Activated T-cell treated with anti-CD3 and anti-CD28 coated beads for 1 hour (primary cell): ENCODE measurements at regions not wholly inside any gene's neighbourhood (a gene's known extent, or its start where the extent isn't known, plus 50 kb on each side); places are given as distances from the start of the nearest gene placed in this dataset.
"Not testable (repeated sequence)": the region's sequence is repeated elsewhere in the genome, so short reads cannot be mapped to it uniquely, and the experiment has no call there.

Experiments used
- DNase-seq: peaks from one replicate; pipeline ENCODE4 v3.0.0-alpha.2; 2020; ENCODE audit warnings: low read depth

DNA sequence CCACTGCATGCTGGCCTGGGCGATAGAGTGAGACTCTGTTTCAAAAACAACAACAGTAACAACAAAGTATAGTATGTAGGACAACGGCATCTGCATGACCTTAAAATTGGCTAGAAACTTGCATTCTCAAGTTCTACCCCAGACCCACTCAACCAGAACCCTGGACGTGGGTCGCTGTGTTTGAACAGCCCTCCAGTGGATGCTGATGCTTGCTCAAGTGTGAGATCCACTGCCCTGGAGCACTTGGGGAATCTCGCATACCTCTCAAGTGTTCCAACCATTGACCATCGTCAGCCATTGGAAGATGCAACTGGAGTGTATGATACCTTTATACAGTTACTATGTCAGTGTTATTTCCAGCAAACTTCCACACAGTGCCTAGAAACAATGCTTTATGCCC, 435.9 kb downstream of the DCDC2C start:
- DNase-seq = no peak

DNA sequence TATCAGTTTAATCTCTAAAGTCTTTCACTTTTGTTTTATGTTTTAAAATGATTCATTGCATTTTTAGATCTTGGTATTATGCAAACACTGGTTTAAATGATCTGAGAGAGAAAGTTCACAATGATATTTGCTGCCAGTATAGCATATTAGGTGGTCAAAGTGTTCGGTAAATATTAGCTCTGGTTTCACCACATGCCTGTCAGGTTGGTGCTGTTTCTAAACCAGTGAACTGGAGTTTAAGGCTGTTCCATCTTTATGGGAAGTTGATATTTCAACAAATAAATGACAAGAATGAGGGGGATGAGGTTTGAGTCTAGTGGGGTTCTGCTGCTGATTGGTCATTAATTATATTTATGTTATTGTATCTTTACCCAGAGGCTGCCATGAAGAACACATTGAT, 436.4 kb downstream of the DCDC2C start:
- no peak for DNase-seq

DNA sequence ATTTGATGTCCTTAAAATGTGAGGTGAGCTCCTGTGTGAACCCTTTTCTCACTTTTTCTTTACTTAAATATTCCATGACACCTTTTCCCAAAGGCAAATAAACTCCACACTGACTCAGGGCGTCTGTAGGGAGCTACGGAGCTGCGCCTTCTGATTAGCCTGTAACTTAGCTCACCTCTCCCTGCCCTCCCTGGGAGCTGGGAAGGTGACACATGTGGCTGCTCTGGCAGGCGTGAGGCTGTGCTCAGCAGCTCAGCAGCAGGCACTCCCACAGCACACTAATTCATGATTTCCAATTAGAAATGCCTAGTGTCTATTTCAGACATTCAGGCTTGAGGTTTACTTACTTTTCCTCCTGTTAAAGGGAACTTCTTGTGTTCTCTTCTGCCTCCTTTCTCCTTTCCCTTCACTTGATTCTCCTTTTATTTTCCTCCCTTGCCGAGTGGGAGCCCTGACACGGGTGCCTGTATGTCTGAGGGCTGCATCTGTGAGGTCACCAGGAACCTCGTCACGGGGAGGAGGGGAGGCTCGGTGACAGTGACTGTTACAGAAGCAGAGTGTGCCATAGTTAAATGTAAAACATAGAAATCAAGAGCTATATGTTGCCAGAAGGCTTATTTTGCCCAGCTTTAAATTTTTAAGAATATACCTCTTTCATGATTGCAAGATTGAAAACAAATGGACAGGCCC, 437.1 kb downstream of the DCDC2C start:
- no peak for DNase-seq

DNA sequence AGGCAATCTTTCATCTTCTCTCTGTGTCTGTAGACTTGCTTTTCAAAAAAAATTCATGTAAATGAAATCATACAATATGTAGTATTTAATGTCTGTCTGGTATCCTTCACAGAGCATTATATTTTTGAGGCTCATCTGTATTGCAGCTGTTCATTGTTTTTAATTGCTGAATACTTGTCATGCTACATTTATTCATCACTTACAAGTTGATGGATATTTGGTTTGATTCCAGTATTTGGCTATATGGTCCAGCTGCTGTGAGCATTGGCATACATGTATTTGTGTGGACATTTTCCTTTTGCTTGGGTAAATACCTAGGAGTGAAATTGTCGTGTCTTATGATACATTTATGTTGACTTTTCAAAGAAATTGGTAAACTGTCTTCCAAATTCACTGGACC, 441.4 kb downstream of the DCDC2C start:
- DNase-seq = no peak

DNA sequence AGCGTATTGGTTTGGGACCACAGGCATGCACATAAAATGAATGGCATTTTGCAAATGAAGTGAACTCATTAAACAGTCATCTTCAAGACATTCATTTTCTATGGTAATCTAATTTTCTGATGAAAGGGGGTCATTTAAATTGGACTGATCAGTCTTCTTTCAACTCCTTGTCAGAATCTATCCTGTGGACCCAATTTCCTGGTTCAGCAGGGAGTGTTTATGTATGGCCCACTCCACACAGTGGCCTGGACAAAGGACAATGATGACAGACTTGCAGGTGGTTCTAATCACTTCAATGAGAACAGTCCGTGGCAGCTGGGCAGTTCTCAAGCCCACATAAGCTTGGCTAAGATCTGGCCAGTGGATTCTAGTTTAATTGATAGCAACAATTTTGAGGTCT, 448.1 kb downstream of the DCDC2C start:
- DNase-seq = no peak

DNA sequence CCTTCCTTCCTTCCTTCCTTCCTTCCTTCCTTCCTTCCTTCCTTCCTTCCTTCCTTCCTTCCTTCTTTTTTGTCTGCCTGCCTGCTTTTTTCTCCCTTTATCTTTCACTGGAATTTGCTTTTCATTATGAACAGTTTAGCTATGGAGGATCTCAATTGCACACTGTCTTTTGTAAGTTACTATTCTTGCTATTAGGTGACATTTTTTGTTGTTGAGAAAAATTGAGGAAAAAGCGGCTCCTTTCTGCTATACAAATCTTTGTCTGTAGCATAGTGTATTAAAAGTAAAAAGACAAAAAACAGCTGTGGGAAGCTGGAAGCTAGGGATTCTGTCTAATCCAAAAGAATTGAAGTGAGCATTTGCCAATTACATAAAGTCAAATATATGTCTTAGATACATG, 448.7 kb downstream of the DCDC2C start:
- DNase-seq = no peak

DNA sequence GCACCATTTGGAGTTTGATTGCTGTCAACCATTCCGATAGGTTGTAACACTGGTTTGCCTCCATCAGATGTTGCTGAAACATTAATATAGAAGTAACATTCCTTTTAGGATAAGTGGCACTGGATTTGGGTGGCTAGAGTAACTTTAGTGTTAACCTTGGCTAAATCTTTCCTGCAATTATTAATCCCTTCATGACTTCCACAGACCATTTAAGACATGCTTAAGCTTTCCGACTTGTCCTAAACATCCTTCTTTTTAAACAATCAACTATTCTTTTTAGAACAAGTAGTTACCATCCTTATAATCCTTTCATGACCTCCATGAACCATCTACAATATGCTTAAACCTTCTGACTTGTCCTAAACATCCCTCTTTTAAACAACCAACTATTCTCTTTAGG, 465.5 kb downstream of the DCDC2C start:
- no peak for DNase-seq

DNA sequence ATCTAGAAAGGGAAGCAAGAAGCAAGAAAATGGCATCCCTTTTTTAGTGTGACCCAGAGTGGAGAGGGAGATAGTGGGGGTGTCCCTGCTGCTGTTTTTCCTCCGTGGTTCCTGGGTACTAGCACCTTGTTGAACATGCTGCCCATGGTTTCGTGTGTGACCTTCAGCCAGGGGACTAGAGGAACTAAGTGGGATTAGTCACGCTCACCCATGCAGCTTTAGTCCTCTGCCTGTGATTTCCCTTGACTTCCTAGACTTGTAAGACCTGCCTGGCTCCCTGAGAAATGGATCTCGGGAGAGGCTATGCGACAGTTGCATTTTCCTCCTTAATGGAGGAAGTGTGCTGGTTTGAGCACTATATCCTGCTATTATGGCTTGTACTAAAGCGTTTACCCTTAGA, 471.4 kb downstream of the DCDC2C start:
- DNase-seq = no peak

DNA sequence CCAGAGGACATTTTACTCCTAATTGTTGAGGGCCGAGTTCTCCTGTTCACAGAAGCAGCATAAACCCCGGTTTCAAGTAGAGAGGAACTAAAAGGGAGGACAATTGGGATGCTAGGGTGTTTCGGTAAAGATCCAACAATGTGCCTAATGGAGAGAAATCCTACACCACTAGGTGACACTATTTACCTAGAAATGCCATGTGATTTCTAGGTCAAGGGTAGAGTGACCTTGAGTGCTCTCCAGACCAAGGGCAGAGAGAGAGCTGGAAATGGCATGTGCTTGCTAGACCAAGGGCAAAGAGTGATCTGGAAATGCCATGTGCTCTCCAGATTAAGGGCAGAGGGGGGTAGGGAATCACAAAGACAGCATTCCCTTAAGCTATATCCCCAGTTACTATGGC, 472.0 kb downstream of the DCDC2C start:
- no peak for DNase-seq

DNA sequence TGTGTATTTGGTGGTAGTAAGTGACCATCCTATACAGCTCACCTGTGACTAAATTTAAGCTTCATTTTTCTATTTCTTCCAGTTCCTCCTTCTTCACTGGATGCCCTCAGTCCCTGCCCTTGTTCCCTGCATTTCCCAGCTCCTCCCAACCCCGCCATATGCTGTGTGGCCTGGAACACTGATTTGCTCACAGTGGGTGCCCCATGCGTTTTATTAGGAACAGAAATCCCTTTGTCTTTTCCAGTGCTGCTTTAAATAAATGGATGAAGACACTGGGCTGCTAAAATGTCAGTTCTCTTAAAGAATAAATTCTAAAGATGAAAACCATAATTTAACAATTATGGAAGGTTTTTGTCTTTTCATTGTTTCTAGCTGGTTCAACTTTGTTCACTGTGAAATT, 477.3 kb downstream of the DCDC2C start:
- no peak for DNase-seq

DNA sequence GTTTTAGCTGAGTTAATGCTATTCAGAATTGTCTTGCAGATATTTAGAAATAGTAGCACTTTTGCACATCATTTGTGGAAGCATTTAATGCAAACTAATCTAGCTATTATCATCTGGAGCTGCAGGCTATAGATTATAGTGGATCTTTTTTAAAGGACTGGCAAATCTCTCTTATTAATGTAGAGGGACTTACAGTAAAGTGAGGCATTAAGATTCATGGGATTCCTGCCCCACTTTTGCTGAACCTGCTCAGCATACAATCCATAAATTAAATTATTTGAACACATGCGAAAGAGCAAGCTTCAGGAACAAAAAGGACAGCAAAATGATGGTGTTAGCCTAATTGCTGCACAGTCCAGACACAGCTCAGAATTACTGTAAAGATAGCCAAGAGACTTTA, 477.7 kb downstream of the DCDC2C start:
- DNase-seq = no peak

DNA sequence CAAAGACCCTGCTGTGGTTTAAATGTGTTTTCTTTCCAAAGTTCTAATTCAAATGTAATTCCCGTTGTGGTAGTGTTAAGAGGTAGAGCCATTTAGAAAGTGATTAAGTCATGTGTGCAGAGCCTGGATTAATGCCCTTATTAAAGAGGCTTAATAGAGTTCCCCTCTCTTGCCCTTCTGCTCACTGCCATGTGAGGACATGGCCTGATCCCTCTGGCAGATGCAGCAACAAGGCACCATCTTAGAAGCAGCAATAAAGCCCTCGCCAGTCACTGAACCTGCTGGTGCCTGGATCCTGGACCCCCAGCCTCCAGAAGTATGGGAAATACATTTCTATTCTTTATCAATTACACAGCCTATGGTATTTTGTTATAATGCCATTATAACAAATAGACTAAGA, 485.2 kb downstream of the DCDC2C start:
- DNase-seq = no peak

DNA sequence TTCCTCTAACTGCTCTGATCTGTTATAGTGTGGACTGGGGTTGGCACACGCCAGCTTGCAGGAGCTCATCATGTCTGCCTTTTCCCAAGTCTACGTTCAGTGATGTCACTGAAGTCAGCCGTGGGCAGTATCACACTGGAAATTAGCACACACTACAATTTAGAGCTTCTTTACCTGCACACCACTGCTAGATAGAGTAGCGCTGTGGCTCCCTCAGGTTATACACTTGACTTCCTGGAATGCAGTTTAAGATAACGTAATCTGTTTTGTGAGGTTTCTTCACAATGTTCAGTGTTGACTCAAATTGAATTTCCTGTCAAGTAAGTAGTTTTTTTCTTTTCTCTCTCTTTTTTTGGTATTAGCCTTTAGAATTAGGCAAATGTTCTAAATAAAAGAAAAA, 487.2 kb downstream of the DCDC2C start:
- DNase-seq = no peak

DNA sequence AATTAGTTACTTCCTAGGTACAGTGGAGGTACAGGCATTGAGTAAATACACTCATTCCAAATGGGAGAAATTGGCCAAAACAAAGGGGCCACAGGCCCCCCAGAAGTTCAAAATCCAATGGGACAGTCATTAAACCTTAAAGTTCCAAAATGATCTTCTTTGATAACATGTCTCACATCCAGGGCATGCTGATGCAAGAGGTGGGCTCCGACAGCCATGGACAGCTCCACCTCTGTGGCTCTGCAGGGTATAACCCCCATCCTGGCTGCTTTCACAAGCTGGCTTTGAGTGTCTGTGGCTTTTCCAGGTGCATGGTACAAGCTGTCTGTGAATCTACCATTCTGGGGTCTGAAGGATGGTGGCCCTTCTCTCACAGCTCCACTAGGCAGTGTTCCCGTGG, 488.7 kb downstream of the DCDC2C start:
- no peak for DNase-seq

DNA sequence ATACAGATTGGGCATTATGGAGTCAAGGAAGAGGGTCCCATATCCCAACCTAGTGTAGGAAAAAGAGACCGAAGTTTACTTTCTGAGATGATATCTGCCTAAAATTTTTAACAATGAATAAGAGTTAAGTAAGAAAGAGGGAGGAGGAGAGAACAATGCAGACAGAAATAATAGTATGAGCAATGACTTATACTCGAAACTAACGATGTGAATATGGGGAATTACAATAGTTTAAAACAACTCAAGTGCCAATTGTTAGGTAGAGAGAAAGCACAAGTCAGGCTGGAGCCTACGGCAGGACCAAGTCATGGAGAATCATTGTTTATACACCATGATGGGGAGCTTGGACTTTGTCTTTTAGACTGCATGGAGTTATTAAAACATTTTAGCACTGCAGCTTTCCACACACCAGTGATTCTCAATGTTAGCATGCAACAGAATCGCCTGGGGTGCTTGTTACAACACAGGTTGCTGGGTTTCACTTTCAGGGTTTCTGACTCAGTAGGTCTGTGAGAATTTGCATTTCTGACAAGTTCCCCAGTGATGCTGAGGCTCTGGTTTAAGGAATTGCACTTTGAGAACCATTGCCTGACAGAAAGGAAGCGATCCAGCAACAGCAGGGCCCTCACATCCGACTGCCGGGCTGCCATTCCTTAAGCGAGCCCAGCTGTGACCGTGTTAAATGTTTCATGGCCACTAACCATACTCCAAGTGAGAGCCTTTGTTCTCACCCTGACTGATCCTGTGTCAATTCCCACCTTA, 511.2 kb downstream of the DCDC2C start:
- DNase-seq = no peak

DNA sequence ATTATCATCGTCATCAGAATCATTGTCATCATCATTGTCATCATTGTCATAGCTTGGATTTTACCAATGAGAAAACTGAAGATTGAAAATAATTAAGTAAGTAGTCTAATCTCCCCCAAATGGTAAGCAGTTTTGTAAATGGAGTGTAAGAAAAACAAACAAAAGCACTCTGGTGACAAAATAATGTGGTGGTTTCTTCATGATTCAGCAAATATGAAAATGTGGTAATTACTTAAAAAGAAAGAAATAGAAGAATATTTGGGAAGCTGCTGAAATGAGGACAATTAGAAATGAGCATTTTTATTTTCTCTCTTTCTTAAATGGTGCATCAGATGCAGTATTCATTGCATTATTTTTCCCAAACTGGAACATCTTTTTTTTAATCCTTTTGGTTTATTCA, 514.4 kb downstream of the DCDC2C start:
- no peak for DNase-seq

DNA sequence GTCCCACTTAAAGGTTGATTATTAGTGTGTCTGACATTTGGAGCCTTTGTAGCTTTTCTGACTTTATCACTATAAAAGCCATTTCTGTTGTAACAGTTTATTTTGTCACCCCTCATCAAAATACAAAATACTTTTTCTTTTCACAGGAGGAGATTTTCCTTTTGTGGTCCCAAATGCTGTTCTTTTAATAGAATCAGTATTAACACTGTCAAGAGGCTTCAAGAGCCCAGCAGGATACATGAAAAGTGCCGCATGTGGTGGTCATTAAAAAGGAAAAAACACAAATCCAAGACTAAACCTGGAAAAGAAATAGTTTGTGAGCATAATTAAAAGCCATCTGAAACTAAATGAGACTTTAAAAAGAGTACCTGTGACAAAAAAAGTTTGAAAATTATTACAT, 515.7 kb downstream of the DCDC2C start:
- no peak for DNase-seq

DNA sequence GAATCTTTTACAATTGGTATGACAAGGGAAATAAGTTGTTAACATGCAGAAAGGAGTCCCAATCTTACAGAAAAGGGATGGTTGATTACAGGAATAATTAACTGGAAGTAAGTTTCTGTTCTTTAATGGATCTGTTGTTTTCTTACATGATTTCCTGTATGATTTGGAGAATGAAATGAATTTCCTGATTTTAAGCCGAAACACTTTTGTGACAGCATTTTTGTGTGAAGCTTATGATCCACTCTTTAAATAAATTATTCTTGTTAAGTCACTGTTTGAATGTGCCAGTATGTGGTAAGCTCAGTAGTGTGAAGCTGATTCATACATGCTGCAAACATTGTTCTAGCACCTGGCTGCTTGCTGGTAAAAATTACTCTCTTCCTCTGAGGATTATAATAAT, 516.2 kb downstream of the DCDC2C start:
- DNase-seq = no peak

DNA sequence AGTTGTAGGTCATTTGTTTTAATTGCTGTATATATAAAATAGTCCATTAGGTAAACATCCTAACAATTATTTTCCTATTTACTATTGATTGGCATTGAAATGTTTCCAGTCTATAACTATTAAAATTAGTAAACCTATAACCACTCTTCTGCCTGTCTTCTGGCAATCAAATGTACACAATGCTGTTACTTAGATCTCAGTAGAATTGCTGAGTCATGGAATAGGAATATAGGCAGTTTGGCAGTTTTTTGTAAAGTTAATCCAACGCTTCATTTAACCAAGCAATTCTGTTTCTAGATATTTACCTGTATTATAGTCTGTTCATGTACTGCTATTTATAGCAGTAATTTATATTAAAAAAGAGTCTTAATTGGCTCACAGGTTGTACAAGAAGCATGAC, 518.1 kb downstream of the DCDC2C start:
- no peak for DNase-seq

DNA sequence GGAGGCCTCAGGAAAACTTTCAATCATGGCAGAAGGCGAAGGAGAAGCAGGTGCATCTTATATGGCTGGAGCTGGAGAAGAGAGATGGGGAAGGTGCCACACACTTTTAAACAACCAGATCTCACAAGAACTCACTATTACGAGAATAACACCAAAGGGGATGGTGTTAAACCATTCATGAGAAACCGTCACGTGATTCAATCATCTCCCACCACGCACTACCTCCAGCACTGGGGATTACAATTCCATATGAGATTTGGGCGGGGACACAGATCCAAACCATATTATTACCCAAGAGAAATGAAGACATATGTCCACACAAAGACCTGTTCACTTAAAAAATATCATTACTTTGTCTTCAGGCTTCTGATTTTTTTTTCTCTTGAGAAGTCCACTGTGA, 518.5 kb downstream of the DCDC2C start:
- no peak for DNase-seq

DNA sequence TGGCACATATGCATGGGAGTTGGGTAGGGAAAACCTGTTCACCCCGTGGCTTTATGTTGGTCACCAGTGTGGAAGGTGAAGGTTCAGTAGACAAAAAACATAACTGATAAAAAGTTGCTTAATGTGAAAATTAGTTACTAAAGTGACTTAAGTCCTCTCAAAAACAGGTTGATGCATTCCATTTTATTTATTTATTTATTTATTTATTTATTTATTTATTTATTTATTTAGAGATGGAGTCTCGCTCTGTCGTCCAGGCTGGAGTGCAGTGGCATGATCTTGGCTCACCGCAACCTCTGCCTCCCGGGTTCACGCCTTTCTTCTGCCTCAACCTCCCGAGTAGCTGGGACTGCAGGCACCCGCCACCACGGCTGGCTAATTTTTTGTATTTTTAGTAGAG, 541.0 kb downstream of the DCDC2C start:
- not testable (repeated sequence) for DNase-seq

DNA sequence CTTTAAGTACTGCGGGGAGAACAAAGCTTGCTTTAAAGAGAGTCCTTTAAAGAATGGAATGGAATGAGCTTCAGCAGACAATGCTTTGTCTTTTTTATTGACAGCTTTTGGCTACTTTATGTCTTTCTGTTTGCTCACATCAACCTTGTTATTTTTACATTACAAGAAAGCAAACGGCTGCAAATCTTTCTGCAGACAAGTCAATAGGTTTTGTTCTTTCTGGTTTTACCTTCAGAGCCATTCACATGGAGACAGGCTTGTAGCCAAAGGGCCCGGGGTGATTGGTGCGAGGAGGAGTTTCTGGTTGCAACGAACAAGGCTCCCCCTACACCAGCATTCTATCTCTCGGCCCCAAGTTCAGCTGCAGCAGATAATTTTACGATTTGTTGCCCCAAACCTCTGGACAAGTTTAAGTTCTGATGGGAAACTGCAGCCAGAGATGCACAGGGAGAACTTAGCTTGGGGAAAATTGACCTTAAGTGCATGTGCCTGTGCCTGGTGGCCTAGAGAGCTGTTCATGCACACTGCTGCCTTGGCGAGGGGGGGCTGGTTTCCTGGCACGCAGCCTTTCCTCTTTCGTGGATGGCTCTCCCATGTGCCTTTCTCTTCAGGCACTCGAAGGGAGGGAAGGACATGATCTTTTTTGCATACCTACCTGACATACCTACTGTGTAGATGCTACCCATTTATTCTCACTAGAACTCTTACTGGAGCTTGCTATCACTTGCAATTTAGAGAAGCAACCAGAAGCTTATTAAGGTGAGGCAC, 543.2 kb downstream of the DCDC2C start:
- DNase-seq = no peak

DNA sequence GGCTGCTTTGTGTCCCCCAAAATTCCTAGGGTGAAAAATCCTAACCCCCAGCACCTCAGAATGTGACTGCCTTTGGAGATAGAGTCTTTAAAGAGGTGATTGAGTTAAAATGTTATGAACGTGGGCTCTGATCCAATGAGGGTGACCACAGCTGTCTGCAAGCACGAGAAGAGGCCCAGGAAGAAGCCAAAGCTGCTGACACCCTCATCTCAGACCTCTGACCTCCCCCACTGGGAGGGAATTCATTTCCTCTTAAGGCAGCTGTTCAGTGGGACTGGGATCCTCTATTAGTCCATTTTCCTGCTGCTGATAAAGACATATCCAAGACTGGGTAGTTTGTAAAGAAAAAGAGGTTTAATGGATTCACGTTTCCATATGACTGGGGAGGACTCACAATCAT, 544.4 kb downstream of the DCDC2C start:
- DNase-seq = no peak
